ENCODE measurements at regions not wholly inside any gene's neighbourhood (a gene's known extent, or its start where the extent isn't known, plus 50 kb on each side); places are given as distances from the start of the nearest gene placed in this dataset.

GRCh38 chr5:16995372-16995771 lies 59.3 kb upstream of the MYO10 start:
- Histone ChIP-seq H3K23me2 (ENCODE audit: low read depth, low read length) (no peaks in the 10 kb centered on the region), H3K9ac (replicated peaks in 1 of 4; ENCODE audit: extremely low read depth in 1 of 4, low read depth in 3 of 4, low read length in 3 of 4) (no peak overlapping the region), H2AK5ac (ENCODE audit: low read depth, low read length) (no peak overlapping the region), H2BK15ac (ENCODE audit: low read length) (no peak overlapping the region), H3K27ac (ENCODE audit: low read depth, low read length) (no peak overlapping the region), H3K4me2 (ENCODE audit: insufficient read depth in 1 of 2, low read depth in 2 of 2, low read length in 2 of 2) (no peak overlapping the region), H3K18ac (ENCODE audit: extremely low read depth, low read length) (no peak overlapping the region), H3K79me1 (ENCODE audit: low read depth, low read length) (no peaks in the 10 kb centered on the region), H2BK120ac (replicated peaks; ENCODE audit: low read depth, low read length) (no peak overlapping the region), H2BK20ac (ENCODE audit: low read length) (no peak overlapping the region), H4K91ac (replicated peaks; ENCODE audit: insufficient read length, low read length) (no peak overlapping the region), H3K4ac (replicated peaks; ENCODE audit: insufficient read length, low read depth, low read length) (no peak overlapping the region), H3K79me2 (ENCODE audit: control insufficient read depth in 1 of 2, insufficient read depth in 2 of 2, low read length in 2 of 2) (no peaks in the 10 kb centered on the region), H3K36me3 (ENCODE audit: control insufficient read depth in 2 of 4, insufficient read depth in 4 of 4, low read length in 3 of 4) (no peaks in the 10 kb centered on the region), H2BK5ac (ENCODE audit: low read depth, low read length) (no peak overlapping the region), H3K4me1 (replicated peaks in 1 of 4; ENCODE audit: control insufficient read depth in 3 of 4, insufficient read depth in 4 of 4, low read length in 3 of 4) (peaks cover 0 to 3% (median 2%) of the 10 kb centered on the region in 4 experiments; a peak in 2 of 7 replicates), H3K27me3 (replicated peaks in 1 of 4; ENCODE audit: control insufficient read depth in 3 of 4, extremely low read depth in 1 of 4, insufficient read depth in 3 of 4, low read length in 3 of 4) (no peaks in the 10 kb centered on the region; a peak in 1 of 7 replicates), H3K56ac (replicated peaks; ENCODE audit: insufficient read length, low read depth, low read length) (no peak overlapping the region), H4K5ac (ENCODE audit: insufficient read length, low read depth, low read length) (no peak overlapping the region), H3K4me3 (ENCODE audit: extremely low read depth in 1 of 4, insufficient read depth in 2 of 4, low read depth in 3 of 4, low read length in 4 of 4) (no peak overlapping the region), H2AFZ (ENCODE audit: low read length) (peak overlapping the region; percentile 35; the same call in 1 of the 2 replicates), H3K14ac (ENCODE audit: insufficient read length) (no peak overlapping the region), H3K9me3 (ENCODE audit: insufficient read depth in 2 of 2, low read depth in 1 of 2, low read length in 1 of 2) (no peaks in the 10 kb centered on the region; a peak in 1 of 4 replicates), H4K8ac (ENCODE audit: extremely low read depth, insufficient read depth, low read length) (no peak overlapping the region), H4K20me1 (replicated peaks in 1 of 2; ENCODE audit: control insufficient read depth in 1 of 2, insufficient read depth in 2 of 2, low read length in 2 of 2) (no peaks in the 10 kb centered on the region), H3K23ac (ENCODE audit: insufficient read length) (no peak overlapping the region), H2BK12ac (ENCODE audit: low read depth, low read length) (no peak overlapping the region)
- WGBS, 2 experiments (ENCODE audit: extremely low coverage in 1 of 2, insufficient coverage in 1 of 2, insufficient read length in 1 of 2, insufficient replicate concordance in 2 of 2, low coverage in 1 of 2, low lambda C conversion rate in 2 of 2, missing lambda C conversion rate in 1 of 2), result 82% methylated on average over 4 of the region's 4 CpGs; no CpG with 5 or more reads in 1 of the 2 experiments
- FAIRE-seq, result no peak
- ChIA-PET POLR2A (ENCODE audit: partially characterized antibody) (no interaction called here), CTCF (ENCODE audit: partially characterized antibody) (interaction anchor here (1.5 to 2.9 kb wide), 2 partner anchors 137 to 195 kb away, joined by 3 to 7 read pairs; no protein-coding TSS in a partner anchor)
- DNase-seq (ENCODE audit: low read depth in 1 of 2, low spot score in 2 of 2), result no peak
- TF ChIP-seq JUND (IDR thresholded peaks at IDR 0.05; ENCODE audit: low read length), result no peak
- no peak for TF ChIP-seq MAFK (IDR thresholded peaks at IDR 0.05; ENCODE audit: low read depth, low read length)
- TF ChIP-seq MAX (IDR thresholded peaks at IDR 0.05), result no peak
- no peak for TF ChIP-seq HDAC2 (IDR thresholded peaks at IDR 0.05; ENCODE audit: borderline replicate concordance in 1 of 2, low read depth in 2 of 2, low read length in 2 of 2)
- no peak for TF ChIP-seq JUN (IDR thresholded peaks at IDR 0.05; ENCODE audit: low read depth, low read length)
- TF ChIP-seq TAF7 (optimal IDR thresholded peaks at IDR 0.05; ENCODE audit: borderline replicate concordance, low read depth, low read length), result no peak
- no peak for TF ChIP-seq KDM4A (IDR thresholded peaks at IDR 0.05; ENCODE audit: low read depth, low read length, severe bottlenecking)
- no peak for TF ChIP-seq E2F6 (IDR thresholded peaks at IDR 0.05)
- no peak for TF ChIP-seq HDAC6 (IDR thresholded peaks at IDR 0.05; ENCODE audit: low read depth, low read length)

All from H1 (cell line).